ENCODE measurements at regions not wholly inside any gene's neighbourhood (a gene's known extent, or its start where the extent isn't known, plus 50 kb on each side); places are given as distances from the start of the nearest gene placed in this dataset.

GRCh38 chr14:30251017-30251416 lies 307.9 kb upstream of the G2E3 start:
- TF ChIP-seq, protein P1, sequence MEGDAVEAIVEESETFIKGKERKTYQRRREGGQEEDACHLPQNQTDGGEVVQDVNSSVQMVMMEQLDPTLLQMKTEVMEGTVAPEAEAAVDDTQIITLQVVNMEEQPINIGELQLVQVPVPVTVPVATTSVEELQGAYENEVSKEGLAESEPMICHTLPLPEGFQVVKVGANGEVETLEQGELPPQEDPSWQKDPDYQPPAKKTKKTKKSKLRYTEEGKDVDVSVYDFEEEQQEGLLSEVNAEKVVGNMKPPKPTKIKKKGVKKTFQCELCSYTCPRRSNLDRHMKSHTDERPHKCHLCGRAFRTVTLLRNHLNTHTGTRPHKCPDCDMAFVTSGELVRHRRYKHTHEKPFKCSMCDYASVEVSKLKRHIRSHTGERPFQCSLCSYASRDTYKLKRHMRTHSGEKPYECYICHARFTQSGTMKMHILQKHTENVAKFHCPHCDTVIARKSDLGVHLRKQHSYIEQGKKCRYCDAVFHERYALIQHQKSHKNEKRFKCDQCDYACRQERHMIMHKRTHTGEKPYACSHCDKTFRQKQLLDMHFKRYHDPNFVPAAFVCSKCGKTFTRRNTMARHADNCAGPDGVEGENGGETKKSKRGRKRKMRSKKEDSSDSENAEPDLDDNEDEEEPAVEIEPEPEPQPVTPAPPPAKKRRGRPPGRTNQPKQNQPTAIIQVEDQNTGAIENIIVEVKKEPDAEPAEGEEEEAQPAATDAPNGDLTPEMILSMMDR (IDR thresholded peaks at IDR 0.05; ENCODE audit: insufficient read depth, low read depth, low read length): no peak
- no peak for TF ChIP-seq EZH2 (IDR thresholded peaks at IDR 0.05; ENCODE audit: insufficient read depth, low read length)

Data from astrocyte (in vitro differentiated cells and primary cell).